CD14-positive monocyte (primary cell): ENCODE measurements at regions not wholly inside any gene's neighbourhood (a gene's known extent, or its start where the extent isn't known, plus 50 kb on each side); places are given as distances from the start of the nearest gene placed in this dataset.

Experiments
- DNase-seq, 3 donors: peaks; one replicate each; pipeline ENCODE4 v3.0.0-alpha.2; 2011 to 2022
- H2AFZ ChIP-seq: 2 replicates; pipeline ENCODE4 v1.6.0; 2012; ENCODE audit warnings: mild to moderate bottlenecking, low read depth, low read length, inconsistent platforms; ENCODE audit not compliant: insufficient read depth, poor library complexity, severe bottlenecking
- H3K27ac ChIP-seq, 2 donors: 1 replicate in 1 of 2; 2 replicates in 1 of 2; pipeline ENCODE4 v1.5.1; 2012 to 2013; ENCODE audit warnings: low read length in 2 of 2, control low read depth in 1 of 2, inconsistent platforms in 1 of 2, low read depth in 1 of 2, mild to moderate bottlenecking in 1 of 2
- H3K27me3 ChIP-seq, 2 donors: one replicate each; pipeline versions ENCODE4 v1.6.0 to v1.6.1; 2011 to 2013; ENCODE audit warnings: low read length in 2 of 2; ENCODE audit not compliant: control insufficient read depth in 2 of 2, insufficient read depth in 2 of 2
- H3K36me3 ChIP-seq, 2 donors: replicated peaks in 1 of 2; 1 replicate in 1 of 2; 2 replicates in 1 of 2; pipeline versions ENCODE4 v1.5.1 to v1.6.1; 2012 to 2013; ENCODE audit warnings: low read length in 2 of 2, control low read depth in 1 of 2, inconsistent platforms in 1 of 2, mild to moderate bottlenecking in 1 of 2; ENCODE audit not compliant: insufficient read depth in 2 of 2, control insufficient read depth in 1 of 2
- H3K4me1 ChIP-seq, 2 donors: 1 replicate in 1 of 2; 2 replicates in 1 of 2; pipeline versions ENCODE4 v1.5.1 to v1.6.1; 2012 to 2013; ENCODE audit warnings: low read length in 2 of 2, control low read depth in 1 of 2, inconsistent platforms in 1 of 2, mild to moderate bottlenecking in 1 of 2, moderate library complexity in 1 of 2; ENCODE audit not compliant: insufficient read depth in 2 of 2, control insufficient read depth in 1 of 2
- H3K4me2 ChIP-seq: replicated peaks from 2 replicates; pipeline ENCODE3; 2012; ENCODE audit warnings: low read length, moderate library complexity, mild to moderate bottlenecking; ENCODE audit not compliant: poor library complexity, severe bottlenecking; ENCODE audit errors: extremely low read depth
- H3K4me3 ChIP-seq, 3 experiments: fragments of 200-600 bp in 1 of 3; sonication (generic) in 1 of 3; replicated peaks in 1 of 3; 1 replicate in 2 of 3; 2 replicates in 1 of 3; pipeline ENCODE4 v1.5.1; 2011 to 2013; ENCODE audit warnings: low read length in 3 of 3, mild to moderate bottlenecking in 3 of 3, control low read depth in 2 of 3, low read depth in 2 of 3, inconsistent platforms in 1 of 3, moderate library complexity in 1 of 3
- H3K79me2 ChIP-seq: 2 replicates; pipeline ENCODE4 v1.6.0; 2012; ENCODE audit warnings: mild to moderate bottlenecking, control low read depth, inconsistent platforms, low read length, moderate library complexity; ENCODE audit not compliant: insufficient read depth
- H3K9ac ChIP-seq: 2 replicates; pipeline ENCODE4 v1.6.0; 2017; ENCODE audit warnings: low read length, mild to moderate bottlenecking; ENCODE audit not compliant: insufficient read depth, poor library complexity, severe bottlenecking
- H3K9me3 ChIP-seq, 2 donors: replicated peaks in 1 of 2; 1 replicate in 1 of 2; 2 replicates in 1 of 2; pipeline versions ENCODE4 v1.5.1 to v1.6.1; 2012 to 2013; ENCODE audit warnings: low read length in 2 of 2, control low read depth in 1 of 2; ENCODE audit not compliant: control insufficient read depth in 1 of 2, insufficient read depth in 1 of 2
- H4K20me1 ChIP-seq: 2 replicates; pipeline ENCODE4 v1.6.0; 2012; ENCODE audit warnings: mild to moderate bottlenecking, low read length, control low read depth, moderate library complexity; ENCODE audit not compliant: insufficient read depth
- H3K27ac Mint-ChIP-seq, 7 donors: one replicate each; pipeline ENCODE4 v1.8.0; 2020; ENCODE audit warnings: mild to moderate bottlenecking in 7 of 7, mixed read lengths in 7 of 7, moderate library complexity in 6 of 7, inconsistent platforms in 2 of 7
- H3K27me3 Mint-ChIP-seq, 3 donors: one replicate each; pipeline ENCODE4 v1.8.0; 2021 to 2022; ENCODE audit warnings: low read depth in 3 of 3, mild to moderate bottlenecking in 3 of 3, mixed read lengths in 3 of 3, moderate library complexity in 3 of 3, inconsistent platforms in 1 of 3
- H3K36me3 Mint-ChIP-seq, 2 donors: one replicate each; pipeline ENCODE4 v1.8.0; 2020; ENCODE audit warnings: mixed read lengths in 2 of 2, inconsistent platforms in 1 of 2, mild to moderate bottlenecking in 1 of 2
- H3K4me1 Mint-ChIP-seq: one replicate; pipeline ENCODE4 v1.8.0; 2020; ENCODE audit warnings: mild to moderate bottlenecking, mixed read lengths
- H3K4me3 Mint-ChIP-seq, 2 donors: one replicate each; pipeline ENCODE4 v1.8.0; 2020; ENCODE audit warnings: mild to moderate bottlenecking in 2 of 2, mixed read lengths in 2 of 2, moderate library complexity in 1 of 2
- H3K9me3 Mint-ChIP-seq, 7 donors: one replicate each; pipeline ENCODE4 v1.8.0; 2020 to 2022; ENCODE audit warnings: mixed read lengths in 7 of 7, mild to moderate bottlenecking in 6 of 7, moderate library complexity in 6 of 7, inconsistent platforms in 2 of 7
- CTCF ChIP-seq: fragments of 200-600 bp; IDR thresholded peaks from one replicate; pipeline ENCODE4 v1.8.0; 2022; ENCODE audit warnings: antibody characterized with exemption, mild to moderate bottlenecking
- WGBS: methylation state at CpG from one replicate; pipeline ENCODE4 v1.1.5; 2013; ENCODE audit warnings: missing lambda C conversion rate; ENCODE audit not compliant: insufficient coverage; 5-methylcytosine and 5-hydroxymethylcytosine counted together
- intact Hi-C, 2 donors: fragments of 100-400 bp; cut with micrococcal nuclease; formaldehyde crosslinking; loops; one replicate each; pipeline versions ENCODE4 v1.15.0 to v1.15.1; 2023

GRCh38 chr2:5042666-5043440, 649.3 kb upstream of the SOX11 start:
- Histone ChIP-seq H3K4me3 (no peak overlapping the region), H3K9ac (no peak overlapping the region), H3K27me3 (no peaks in the 10 kb centered on the region), H2AFZ (no peak overlapping the region), H3K79me2 (no peaks in the 10 kb centered on the region), H3K9me3 (peaks cover 7 to 14% of the 10 kb centered on the region in 2 donors), H3K4me2 (no peak overlapping the region), H3K36me3 (no peaks in the 10 kb centered on the region), H3K4me1 (no peaks in the 10 kb centered on the region), H4K20me1 (no peaks in the 10 kb centered on the region), H3K27ac (no peak overlapping the region)
- Mint-ChIP-seq H3K4me3 (no peak overlapping the region), H3K27me3 (peaks cover 0 to 4% (median 2%) of the 10 kb centered on the region in 3 donors), H3K9me3 (peaks cover 2 to 19% (median 3%) of the 10 kb centered on the region in 7 donors), H3K36me3 (no peaks in the 10 kb centered on the region), H3K4me1 (no peaks in the 10 kb centered on the region), H3K27ac (no peak overlapping the region)
- intact Hi-C loops, result no loop called here
- no peak for TF ChIP-seq CTCF
- 79% methylated on average over 2 of the region's 4 CpGs for WGBS
- DNase-seq, result no peak

- no peaks in the 10 kb centered on the region for H3K4me1 ChIP-seq
- DNase-seq, result no peak
- no peaks in the 10 kb centered on the region for H3K4me1 Mint-ChIP-seq
- no peak overlapping the region for H3K4me2 ChIP-seq
- no peaks in the 10 kb centered on the region for H3K36me3 Mint-ChIP-seq
- H2AFZ ChIP-seq, result no peak overlapping the region
- H3K27me3 Mint-ChIP-seq, result peaks cover 0 to 4% (median 0%) of the 10 kb centered on the region in 3 donors
- H4K20me1 ChIP-seq, result no peaks in the 10 kb centered on the region
- no peak overlapping the region for H3K4me3 Mint-ChIP-seq
- no peak overlapping the region for H3K9ac ChIP-seq
- H3K9me3 Mint-ChIP-seq, result peaks cover 0 to 7% (median 2%) of the 10 kb centered on the region in 7 donors
- H3K4me3 ChIP-seq, result no peak overlapping the region
- no peaks in the 10 kb centered on the region for H3K36me3 ChIP-seq
- no peak overlapping the region for H3K27ac Mint-ChIP-seq
- WGBS, result 80% methylated on average over 1 of the region's 2 CpGs
- no peak for TF ChIP-seq CTCF
- intact Hi-C loops, result no loop called here
- no peak overlapping the region for H3K27ac ChIP-seq
- H3K79me2 ChIP-seq, result no peaks in the 10 kb centered on the region
- no peaks in the 10 kb centered on the region for H3K27me3 ChIP-seq
- peaks cover 4 to 5% of the 10 kb centered on the region in 2 donors for H3K9me3 ChIP-seq
Observed at GRCh38 chr2:5051300-5051699, 640.9 kb upstream of the SOX11 start.
